Activated CD8-positive, alpha-beta memory T cell treated with anti-CD3 and anti-CD28 coated beads, Interleukin-2, amount 50 U/mL, for 24 hours (primary cell): ENCODE measurements at regions not wholly inside any gene's neighbourhood (a gene's known extent, or its start where the extent isn't known, plus 50 kb on each side); places are given as distances from the start of the nearest gene placed in this dataset.

Experiments used
- DNase-seq: peaks from one replicate; pipeline ENCODE4 v3.0.0-alpha.2; 2020; ENCODE audit errors: extremely low read depth

DNA sequence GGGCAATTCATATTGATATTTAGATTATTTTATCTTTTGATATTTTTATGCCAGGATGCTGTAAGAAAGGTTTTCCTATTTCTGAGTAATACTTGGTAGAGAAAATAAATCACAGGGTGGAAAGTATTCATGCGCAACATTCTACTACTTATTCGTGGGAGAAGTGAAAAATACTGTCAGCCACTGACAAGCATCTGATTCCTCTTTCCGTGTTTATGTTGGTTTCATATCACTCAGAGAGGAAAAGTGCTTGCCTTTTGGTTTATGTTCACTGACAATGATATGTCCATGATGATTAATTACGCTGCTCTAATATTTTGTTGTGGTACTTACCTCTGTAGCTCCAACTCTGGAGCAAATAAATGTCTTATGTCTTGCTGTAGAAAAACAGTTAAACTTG, 429.4 kb downstream of the EDEM1 start:
- DNase-seq: no peak

DNA sequence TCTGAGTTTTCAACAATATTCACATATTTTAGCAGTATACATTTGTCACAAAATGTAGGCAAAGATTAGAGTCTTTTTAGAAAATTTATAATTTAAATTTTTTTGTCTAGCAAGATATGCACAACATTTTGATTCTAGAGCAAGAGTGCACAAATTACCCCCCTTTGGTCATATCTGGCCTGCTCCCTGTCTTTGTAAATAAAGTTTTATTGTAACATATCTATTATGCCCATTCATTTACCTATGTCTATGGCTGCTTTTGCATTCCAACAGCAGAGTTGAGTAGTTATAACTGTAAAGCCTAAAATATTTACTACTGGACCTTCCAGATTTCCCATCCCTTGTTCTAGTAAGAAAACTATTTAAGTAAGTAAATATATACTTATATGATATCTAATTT, 430.7 kb downstream of the EDEM1 start:
- DNase-seq: no peak

DNA sequence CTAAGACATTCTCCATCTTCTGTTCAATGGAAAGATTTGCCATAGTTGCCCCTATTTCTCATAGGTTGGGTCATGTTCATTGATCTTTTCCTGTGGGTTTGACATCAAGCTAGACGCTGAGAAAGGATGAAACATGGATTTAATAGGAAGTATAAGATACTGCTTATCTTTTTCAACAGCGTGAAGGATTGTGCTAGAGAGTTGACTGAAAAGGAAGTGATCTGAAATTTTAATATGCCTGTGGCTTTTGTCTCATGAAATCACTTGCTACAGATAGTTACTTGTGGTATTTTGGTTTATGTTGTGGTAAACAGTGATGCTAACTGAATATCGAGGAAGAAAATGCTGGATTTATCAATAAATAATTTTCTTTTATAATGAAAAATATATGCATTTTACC, 442.9 kb downstream of the EDEM1 start:
- no peak for DNase-seq

DNA sequence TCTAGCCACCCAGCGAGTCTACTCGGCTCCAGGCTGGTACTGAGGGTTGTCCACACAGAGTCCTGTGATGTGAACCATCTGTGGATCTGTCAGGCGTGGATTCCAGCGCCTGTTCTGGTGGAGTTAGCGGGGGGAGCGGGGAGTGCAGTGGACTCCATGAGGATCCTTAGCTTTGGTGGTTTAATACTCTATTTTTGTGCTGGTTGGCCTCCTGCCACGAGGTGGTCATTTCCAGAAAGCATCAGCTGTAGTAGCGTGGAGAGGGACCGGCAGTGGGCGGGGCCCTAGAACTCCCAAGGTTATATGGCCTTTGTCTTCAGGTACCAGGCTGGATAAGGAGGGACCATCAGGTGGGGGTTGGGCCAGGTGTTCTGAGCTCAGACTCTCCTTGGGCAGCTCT, 446.5 kb downstream of the EDEM1 start:
- DNase-seq: no peak

DNA sequence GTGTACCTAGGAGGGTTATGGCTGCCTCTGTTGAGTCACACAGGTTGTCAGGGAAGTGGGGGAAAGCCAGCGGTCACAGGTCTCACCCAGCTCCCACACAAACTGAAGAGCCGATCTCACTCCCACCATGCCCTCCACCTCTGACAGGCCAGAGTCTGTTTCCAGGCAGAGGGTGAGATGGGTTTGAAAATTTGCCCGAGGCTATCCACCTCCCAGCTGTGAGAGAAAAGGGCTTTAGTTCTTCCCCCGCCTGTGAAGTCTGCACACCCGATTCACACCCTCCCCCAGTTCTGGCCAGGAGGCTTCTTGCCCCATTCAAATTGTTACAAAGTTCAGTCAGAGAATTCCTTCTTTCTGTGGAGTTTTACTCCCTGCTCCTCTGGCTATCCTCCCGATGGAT, 446.9 kb downstream of the EDEM1 start:
- no peak for DNase-seq

DNA sequence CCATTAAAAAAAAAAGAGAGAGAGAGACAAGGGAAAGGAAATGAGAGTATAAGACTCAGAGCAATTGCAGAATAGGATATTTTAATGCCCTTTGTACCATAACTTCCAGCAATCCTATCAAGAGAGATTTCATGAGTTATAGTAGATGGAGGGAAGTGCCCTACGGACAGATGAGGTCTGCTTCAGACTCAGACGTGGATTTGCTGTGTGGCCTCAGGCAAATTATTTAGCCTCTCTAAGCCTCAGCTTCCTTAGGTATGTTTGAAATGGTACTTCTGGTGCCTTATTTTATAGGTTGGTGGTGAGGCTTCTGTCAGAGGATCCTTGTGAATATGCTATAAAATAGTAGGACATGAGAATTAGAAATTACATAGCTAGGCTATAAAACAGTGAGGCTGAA, 448.2 kb downstream of the EDEM1 start:
- DNase-seq: no peak

DNA sequence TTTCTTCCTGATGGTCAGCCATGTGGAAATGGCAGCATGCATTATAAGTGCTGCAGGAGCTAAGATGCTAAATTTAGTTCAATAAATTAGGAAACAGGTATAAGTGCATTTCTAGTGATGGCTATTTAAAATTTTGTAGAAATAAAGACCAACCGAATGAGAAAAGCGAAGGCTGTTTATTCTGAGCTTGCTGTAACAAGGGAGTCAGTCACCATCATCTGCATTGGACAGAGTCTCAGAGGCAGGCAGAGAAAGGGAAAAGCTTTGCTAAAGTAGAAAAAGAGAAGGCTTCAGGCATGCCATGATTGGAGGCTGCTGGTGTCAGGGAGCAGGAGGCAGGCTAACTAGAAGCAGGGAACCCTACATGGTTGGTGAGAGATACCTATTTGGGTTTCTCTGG, 451.0 kb downstream of the EDEM1 start:
- no peak for DNase-seq

DNA sequence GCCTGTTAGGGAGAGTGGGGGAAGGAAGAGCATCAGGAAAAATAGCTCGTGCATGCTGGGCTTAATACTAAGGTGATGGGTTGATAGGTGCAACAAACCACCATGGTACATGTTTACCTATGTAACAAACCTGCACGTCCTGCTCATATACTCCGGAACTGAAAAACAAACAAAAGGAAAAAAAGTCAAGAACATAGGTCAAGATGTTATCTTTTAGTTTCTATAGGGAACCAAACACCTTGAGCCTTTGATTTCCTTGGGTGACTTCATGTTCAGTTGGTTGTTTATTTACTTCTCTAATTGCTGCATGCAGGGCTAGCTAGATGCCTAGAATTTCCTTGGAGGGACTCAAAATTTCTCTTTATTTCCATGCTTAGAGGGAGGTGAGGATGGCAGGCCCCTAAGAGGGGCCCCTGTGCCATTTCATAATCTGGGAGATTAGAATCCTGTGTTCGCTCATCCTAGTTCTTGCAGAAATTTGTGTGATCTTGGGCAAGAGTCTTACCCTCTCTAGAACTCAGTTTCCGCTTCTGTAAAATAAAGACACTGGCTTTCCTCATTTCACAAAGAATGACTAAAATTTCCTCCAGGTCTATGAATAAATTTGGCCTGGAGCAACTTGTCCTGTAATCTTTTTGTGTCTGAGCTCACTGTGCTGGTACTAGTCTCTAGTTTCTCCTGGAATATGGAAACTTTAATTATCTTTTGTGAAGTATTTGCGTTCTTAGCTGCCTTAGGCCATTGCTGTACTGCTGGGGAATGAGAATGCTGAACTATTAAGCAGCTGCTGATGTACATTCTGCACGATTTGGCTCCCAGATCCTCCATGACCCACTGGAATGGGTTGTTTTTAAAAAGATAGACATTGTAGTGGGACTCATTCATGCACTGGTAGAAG, 457.5 kb downstream of the EDEM1 start:
- DNase-seq: no peak

DNA sequence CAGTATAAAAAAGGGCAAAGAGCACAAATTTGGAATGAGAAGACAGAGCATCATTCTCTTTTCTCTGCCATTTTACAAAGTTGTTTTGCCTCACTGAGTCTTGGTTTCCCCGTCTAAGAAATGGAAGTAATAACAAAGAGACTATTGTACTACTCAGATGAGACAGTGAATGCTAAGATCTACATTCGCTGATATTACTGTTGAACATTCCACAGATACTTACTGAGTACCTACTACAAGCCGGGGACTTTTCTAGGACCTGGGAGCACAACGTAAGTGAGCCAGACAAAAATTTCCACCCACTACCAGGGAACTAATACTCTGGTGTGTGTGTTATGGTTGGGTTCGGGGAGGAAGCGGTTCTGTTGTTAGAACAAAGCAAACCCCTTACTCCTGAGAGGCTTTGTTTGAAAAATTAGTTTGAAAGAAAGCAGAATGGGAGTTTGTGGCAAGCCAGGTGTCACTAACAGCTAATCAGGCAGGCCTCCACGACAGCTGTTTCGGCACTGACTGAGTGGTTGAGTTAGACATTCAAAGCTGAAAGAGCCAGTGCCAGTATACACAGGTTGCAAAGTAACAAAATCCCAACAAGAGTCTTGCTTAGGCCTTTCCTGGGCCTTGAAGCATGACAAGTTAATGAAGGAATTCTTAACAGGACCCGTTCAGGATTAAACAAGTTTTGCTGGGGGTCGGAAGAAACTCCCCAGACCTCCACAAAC, 458.3 kb downstream of the EDEM1 start:
- no peak for DNase-seq

DNA sequence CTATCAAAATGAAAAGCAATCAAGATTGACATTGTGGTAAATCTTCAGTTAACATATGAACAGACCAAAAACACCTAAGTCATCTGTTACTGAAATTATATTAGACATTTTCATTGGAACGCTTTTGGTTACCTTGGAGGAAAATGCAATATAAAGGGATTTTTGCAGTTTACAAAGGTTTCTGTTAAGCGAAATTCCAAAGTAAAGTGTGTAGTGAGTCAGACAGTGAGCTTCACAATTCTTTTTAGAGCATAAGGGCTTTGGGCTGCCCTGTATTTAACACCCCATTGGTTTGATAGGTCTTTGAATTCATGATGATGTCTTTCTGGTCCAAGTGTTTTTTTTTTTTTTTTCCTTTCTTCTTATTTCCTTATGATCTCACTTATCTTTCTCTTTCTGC, 462.8 kb downstream of the EDEM1 start:
- DNase-seq: no peak

DNA sequence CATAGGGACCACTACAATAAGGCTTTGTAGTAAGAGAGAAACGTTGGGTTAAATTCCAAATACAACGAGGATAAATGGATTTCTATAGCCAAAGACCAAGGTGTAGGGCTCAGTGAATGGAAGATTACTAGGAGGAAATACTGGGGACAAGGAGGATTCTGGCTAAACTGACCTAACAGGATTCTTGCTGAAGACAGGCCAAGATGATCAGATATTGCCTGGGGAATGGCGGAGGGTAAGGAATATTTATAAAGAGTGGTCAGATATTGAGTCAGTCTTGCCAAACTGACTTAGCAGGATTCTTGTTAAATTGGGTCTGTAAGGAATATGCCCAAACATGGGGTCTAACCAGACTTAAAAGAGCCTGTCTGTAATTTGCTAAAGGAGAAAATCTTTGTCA, 463.8 kb downstream of the EDEM1 start:
- DNase-seq: no peak

DNA sequence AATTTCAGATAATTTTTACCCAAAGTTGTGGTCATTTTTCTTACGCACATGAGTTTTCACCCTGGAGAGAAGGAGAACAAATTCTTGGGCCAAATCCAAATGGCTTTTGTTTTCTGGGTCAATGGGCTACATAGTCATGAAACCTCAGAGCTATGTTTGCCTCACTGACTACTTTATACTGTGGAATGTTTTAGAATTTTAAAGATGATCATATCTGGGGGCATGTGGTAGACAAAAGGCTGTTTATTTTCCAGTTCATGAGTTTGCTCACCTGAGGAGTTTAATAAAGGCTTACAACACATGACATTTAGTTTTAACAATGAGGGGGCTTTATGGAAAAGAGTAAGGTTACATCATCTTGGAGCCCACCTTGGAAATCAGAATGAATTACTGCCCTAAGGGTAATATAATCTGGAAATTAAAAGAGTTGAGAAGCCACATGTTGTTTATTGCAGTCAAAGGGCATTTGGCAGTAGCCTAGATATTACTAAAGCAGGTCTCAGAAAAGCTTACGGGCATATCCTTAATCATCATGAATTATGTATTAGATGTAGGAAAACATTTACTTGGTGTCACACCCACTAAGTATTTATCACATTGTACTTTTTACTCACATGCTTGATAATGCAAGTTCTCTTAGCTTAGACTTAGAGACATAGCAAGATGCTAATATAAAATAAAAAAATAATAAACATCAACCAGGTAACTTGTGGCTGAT, 466.1 kb downstream of the EDEM1 start:
- no peak for DNase-seq

DNA sequence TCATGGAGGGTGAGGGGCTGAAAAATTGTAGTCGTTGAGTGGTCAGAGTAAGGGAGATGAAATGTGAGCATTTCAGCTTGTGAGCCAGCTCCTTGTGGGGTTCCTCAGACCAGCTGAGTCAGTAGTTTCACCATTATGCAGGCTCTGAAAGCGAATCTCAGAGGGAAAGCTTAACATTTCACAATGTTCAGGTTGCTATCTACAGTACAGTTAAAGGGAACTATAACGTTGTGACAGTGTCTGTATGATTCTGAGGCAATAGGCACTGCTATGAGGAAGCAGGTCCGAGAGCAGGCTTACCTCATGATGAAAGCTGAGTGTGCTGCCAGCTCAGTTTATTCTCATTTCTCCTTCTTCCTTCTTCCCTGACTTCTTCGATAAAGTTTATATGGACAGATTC, 469.6 kb downstream of the EDEM1 start:
- no peak for DNase-seq

DNA sequence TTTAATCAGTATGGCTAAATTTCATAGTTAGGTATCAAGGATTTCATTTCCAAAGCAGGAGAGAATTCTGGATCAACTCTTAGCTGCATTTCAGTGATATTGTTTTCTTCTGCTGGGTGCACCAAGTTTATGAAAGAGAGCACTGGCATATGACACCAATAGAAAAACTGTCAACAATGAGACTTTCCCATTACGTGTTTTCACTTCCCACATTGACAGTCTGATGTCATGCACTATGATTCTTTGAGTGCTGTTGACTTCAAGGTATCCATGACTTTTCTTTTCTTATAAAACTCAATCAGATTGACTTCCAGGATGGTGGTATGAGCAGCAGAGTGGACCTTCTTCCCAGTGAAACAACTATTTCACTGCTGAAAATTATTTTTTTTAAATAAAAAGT, 476.1 kb downstream of the EDEM1 start:
- no peak for DNase-seq

DNA sequence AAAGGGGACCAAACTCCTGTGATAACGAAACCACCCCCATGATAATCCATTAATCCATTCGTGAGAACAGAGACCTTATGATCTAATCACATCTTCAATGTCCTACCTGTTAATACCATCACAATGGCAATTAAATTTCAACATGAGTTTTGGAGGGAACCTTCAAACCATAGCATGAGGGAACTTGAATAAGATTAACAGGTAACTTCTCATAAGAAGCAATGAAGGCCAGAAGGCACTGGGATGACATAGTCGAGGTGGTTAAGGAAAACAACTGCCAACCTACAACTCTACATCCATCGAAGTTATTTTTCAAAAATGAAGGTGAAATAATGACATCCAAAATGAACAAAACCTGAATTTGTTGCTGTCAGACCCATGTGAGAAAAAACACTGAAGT, 478.9 kb downstream of the EDEM1 start:
- no peak for DNase-seq

DNA sequence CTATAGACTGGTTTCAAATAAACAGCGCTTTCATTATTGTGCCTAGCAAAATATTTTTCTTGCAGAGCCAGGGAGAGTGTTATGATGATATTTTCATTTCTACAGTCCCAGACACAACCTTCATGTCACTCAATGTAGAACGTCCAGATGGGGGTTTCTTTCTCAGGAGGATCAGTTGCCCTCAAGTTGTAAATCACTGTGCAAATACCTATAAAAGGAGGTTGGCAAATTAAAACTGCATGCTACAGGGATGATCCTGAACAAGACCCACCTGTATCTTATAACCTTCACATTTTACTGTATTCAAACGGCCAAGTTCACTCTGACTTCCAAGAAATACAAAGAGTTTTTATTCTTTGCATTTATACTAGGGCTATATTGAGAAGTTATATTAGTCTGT, 486.0 kb downstream of the EDEM1 start:
- DNase-seq: no peak

DNA sequence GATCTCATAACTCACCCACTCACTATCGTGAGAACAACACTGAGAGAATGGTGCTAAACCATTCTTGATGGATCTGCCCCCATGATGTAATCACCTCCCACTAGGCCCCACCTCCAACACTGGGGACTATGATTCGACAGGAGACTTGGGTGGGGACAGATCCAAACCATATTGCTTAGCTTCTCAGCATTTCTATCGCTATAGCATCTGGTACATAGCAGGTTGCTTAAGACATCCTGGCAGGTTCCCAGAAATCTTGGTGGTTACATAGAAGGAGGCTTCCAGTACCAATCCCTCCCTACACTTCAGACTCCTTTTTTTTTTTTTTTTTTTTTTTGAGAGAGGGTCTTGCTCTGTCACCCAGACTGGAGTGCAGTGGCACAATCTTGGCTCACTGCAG, 487.8 kb downstream of the EDEM1 start:
- no peak for DNase-seq

DNA sequence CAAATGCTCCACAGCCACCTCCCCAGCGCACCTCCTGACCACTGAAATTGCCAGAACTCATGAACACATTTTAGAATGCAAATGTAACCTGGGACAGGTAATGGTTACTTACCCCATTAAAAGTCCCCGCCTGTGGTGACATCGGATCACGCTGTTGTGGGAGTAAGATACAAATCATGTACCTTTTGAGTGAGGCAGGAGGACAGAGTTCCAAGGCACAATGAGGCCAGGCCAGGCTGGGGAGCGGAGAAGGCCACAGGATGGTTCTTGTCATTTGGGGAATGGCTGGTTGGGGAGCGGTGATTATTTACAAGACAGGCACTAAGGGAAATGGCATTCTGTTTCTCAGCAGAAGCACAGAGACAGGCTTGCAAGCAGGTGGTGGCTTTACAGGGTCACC, 490.0 kb downstream of the EDEM1 start:
- DNase-seq: no peak

DNA sequence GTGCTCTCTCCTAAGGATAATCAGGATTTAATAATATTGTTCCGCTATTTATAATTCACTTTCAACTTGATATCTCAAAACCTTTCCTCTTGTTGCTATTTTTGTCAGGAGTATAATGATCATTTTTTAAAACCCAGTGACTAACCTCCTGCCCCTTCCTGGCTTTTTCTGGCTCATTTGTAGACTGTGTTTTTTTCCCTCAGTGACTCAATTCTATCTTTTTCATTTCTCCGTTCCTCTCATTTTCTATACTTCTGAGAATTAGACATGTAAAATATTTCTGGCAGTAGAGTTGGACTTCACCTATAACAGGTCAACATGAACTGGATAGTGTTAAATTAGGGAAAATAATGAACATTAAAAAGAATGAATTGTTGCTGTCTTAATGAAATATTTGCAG, 490.7 kb downstream of the EDEM1 start:
- no peak for DNase-seq

DNA sequence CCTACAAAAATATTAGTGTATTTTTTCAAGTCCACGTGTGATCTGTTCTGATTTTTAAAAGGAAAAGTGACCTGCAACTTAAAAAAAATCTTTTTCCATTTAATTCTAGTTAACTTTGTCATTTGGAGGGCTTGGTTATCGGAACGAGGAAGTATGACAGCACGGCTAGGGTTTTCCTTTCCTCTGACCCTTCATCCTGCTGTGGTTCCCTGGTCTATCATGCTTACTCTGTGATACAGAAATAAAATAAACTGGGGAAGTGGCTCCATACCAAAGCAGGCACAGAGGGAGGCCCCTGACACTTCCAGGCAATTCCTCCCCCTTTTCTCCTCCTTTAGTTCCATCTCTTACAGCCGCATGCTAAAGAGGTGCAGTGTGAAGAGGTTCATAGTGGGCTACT, 491.3 kb downstream of the EDEM1 start:
- DNase-seq: no peak

DNA sequence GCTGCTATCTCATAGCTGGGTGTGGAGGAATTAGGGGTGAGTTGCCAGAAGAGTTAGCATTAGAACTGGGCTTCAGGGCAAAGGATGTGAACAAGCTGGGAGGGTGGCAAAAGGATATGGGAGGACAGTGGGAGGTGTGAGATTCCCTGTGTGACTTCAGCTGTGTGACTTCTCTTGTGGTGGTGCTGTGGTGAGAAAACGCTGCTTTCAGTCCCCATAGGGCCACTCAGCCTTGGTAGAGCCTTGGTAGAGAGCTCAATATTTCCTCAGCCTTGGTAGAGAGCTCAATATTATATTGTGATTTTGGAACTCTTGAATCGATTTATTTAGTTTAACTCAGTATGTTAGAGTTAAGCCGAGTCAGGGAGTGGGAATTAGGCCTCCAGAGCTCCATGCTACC, 499.7 kb downstream of the EDEM1 start:
- DNase-seq: no peak

DNA sequence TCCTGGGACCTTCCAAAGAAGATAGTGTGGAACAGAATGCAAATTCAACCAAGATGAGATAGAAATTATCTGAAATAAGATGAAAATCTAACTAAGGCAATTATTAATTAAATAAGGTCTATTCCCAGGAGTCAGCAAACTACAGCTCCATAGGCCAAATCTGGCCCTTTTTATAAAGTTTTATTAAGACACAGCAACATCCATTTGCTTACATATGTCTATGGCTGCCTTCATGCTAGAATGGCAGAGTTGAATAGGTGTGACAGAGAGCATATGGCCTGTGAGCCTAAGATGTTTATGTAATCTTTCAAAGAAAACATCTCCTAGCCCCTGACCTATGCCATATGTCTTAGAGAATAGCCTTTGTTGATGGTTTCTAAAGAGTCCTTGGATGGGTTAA, 503.0 kb downstream of the EDEM1 start:
- DNase-seq: no peak
